ENCODE measurements at regions not wholly inside any gene's neighbourhood (a gene's known extent, or its start where the extent isn't known, plus 50 kb on each side); places are given as distances from the start of the nearest gene placed in this dataset.

DNA sequence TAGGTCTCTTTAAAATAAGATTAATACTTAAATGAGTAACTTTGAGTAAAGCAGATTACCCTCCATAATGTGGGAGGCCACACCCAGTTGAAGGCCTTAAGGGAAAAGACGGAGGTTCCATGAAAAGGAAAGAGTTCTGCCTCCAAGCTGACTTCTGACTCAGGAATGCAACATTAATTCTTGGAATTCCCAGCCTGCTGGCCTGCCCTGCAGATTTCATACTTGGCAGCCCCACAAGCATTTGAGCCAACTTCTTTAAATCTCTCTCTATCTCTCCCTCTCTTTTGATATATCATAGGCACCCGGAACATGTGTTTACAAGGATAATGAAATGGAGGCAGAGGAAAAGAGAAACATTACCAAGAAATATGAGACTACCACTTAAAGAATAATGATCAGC is 902.3 kb upstream of the MIR17HG start:
- no peak overlapping the region for H3K4me2 ChIP-seq
- H3K36me3 ChIP-seq, result no peaks in the 10 kb centered on the region
- Mint-ChIP-seq H3K4me3 (no peak overlapping the region), H3K9me3 (peaks cover 9% of the 10 kb centered on the region), H3K4me1 (peaks cover 15% of the 10 kb centered on the region), H3K27me3 (ENCODE audit: insufficient read depth, low read depth) (peaks cover 5% of the 10 kb centered on the region), H3K27ac (no peak overlapping the region), H3K36me3 (peaks cover 2% of the 10 kb centered on the region)
- peak; percentile 25 for DNase-seq (ENCODE audit: low spot score)
- H3K79me2 ChIP-seq (ENCODE audit: low read depth), result no peaks in the 10 kb centered on the region
- H2AFZ ChIP-seq (replicated peaks), result no peak overlapping the region
- no peak for TF ChIP-seq CTCF (IDR thresholded peaks at IDR 0.05)
- no peak for TF ChIP-seq EZH2phosphoT487 (IDR thresholded peaks at IDR 0.05)
- TF ChIP-seq EZH2 (IDR thresholded peaks at IDR 0.05), result no peak
- H4K20me1 ChIP-seq (ENCODE audit: low read depth), result no peaks in the 10 kb centered on the region
- H3K9ac ChIP-seq, result no peak overlapping the region
- no peak overlapping the region for H3K27ac ChIP-seq
- peaks cover 6% of the 10 kb centered on the region for H3K4me1 ChIP-seq
- H3F3A ChIP-seq (ENCODE audit: low read depth), result no peaks in the 10 kb centered on the region
- no peak overlapping the region for H3K4me3 ChIP-seq
- H3K9me3 ChIP-seq (ENCODE audit: low read depth), result no peaks in the 10 kb centered on the region
- H3K27me3 ChIP-seq, result no peaks in the 10 kb centered on the region

- Histone ChIP-seq H3K9me3 (ENCODE audit: low read depth) (no peaks in the 10 kb centered on the region), H3K27me3 (no peaks in the 10 kb centered on the region), H2AFZ (replicated peaks) (no peak overlapping the region), H3K4me1 (no peaks in the 10 kb centered on the region), H3K4me3 (no peak overlapping the region), H3K27ac (no peak overlapping the region), H3F3A (ENCODE audit: low read depth) (no peaks in the 10 kb centered on the region), H3K79me2 (ENCODE audit: low read depth) (no peaks in the 10 kb centered on the region), H3K9ac (no peak overlapping the region), H4K20me1 (ENCODE audit: low read depth) (no peaks in the 10 kb centered on the region), H3K36me3 (no peaks in the 10 kb centered on the region), H3K4me2 (no peak overlapping the region)
- peaks cover 9% of the 10 kb centered on the region for H3K9me3 Mint-ChIP-seq
- no peak for DNase-seq (ENCODE audit: low spot score)
- peaks cover 5% of the 10 kb centered on the region for H3K27me3 Mint-ChIP-seq (ENCODE audit: insufficient read depth, low read depth)
- peaks cover 15% of the 10 kb centered on the region for H3K4me1 Mint-ChIP-seq
- peak overlapping the region; percentile 37 for H3K27ac Mint-ChIP-seq
- no peak overlapping the region for H3K4me3 Mint-ChIP-seq
- TF ChIP-seq EZH2 (IDR thresholded peaks at IDR 0.05), result no peak
- no peak for TF ChIP-seq EZH2phosphoT487 (IDR thresholded peaks at IDR 0.05)
- no peak for TF ChIP-seq CTCF (IDR thresholded peaks at IDR 0.05)
- H3K36me3 Mint-ChIP-seq, result peaks cover 2% of the 10 kb centered on the region
These were observed 900.3 kb upstream of the MIR17HG start for GRCh38 chr13:90447034-90447733.

- no peaks in the 10 kb centered on the region for H3K4me1 ChIP-seq
- H3K79me2 ChIP-seq (ENCODE audit: low read depth), result no peaks in the 10 kb centered on the region
- H3K9me3 ChIP-seq (ENCODE audit: low read depth), result no peaks in the 10 kb centered on the region
- H3K27ac Mint-ChIP-seq, result no peak overlapping the region
- H4K20me1 ChIP-seq (ENCODE audit: low read depth), result no peaks in the 10 kb centered on the region
- peak; percentile 11 for DNase-seq (ENCODE audit: low spot score)
- H3K4me3 Mint-ChIP-seq, result no peak overlapping the region
- TF ChIP-seq EZH2 (IDR thresholded peaks at IDR 0.05) (no peak), CTCF (IDR thresholded peaks at IDR 0.05) (no peak), EZH2phosphoT487 (IDR thresholded peaks at IDR 0.05) (no peak)
- peaks cover 5% of the 10 kb centered on the region for H3K27me3 Mint-ChIP-seq (ENCODE audit: insufficient read depth, low read depth)
- peaks cover 2% of the 10 kb centered on the region for H3K36me3 Mint-ChIP-seq
- H3K36me3 ChIP-seq, result no peaks in the 10 kb centered on the region
- peaks cover 15% of the 10 kb centered on the region for H3K4me1 Mint-ChIP-seq
- H3F3A ChIP-seq (ENCODE audit: low read depth), result no peaks in the 10 kb centered on the region
- no peak overlapping the region for H3K27ac ChIP-seq
- no peak overlapping the region for H2AFZ ChIP-seq (replicated peaks)
- peaks cover 9% of the 10 kb centered on the region for H3K9me3 Mint-ChIP-seq
- H3K27me3 ChIP-seq, result no peaks in the 10 kb centered on the region
- no peak overlapping the region for H3K9ac ChIP-seq
- no peak overlapping the region for H3K4me3 ChIP-seq
- no peak overlapping the region for H3K4me2 ChIP-seq
These were observed 899.8 kb upstream of the MIR17HG start for GRCh38 chr13:90447734-90448101.

All from neural progenitor cell (in vitro differentiated cells).